Epithelial cell of esophagus (primary cell): ENCODE measurements at regions not wholly inside any gene's neighbourhood (a gene's known extent, or its start where the extent isn't known, plus 50 kb on each side); places are given as distances from the start of the nearest gene placed in this dataset.
A peak's percentile ranks its signal among the peaks of the same experiment; 100 is the strongest.
"Not testable (repeated sequence)": the region's sequence is repeated elsewhere in the genome, so short reads cannot be mapped to it uniquely, and the experiment has no call there.

Experiments used
- DNase-seq: peaks from one replicate; pipeline ENCODE4 v3.0.0; 2010; ENCODE audit warnings: low read depth
- H3K4me3 ChIP-seq: 2 replicates; pipeline ENCODE4 v1.5.1; 2011; ENCODE audit warnings: mild to moderate bottlenecking, low read length, control low read depth
- CTCF ChIP-seq: IDR thresholded peaks from 2 replicates; pipeline ENCODE4 v1.5.1; 2011; ENCODE audit warnings: low read depth, mild to moderate bottlenecking, low read length, control low read depth, inconsistent platforms; ENCODE audit not compliant: insufficient read depth; ENCODE audit errors: missing control alignments

GRCh38 chr7:63856466-63856865 is 142.2 kb upstream of the ZNF722 start:
- DNase-seq = peak; percentile 2
- H3K4me3 ChIP-seq = not testable (repeated sequence)

- TF ChIP-seq CTCF = no peak
- DNase-seq = no peak
- no peak overlapping the region for H3K4me3 ChIP-seq
Observed at GRCh38 chr7:63867127-63867526, 131.5 kb upstream of the ZNF722 start.

GRCh38 chr7:63874242-63874641 is 124.4 kb upstream of the ZNF722 start:
- not testable (repeated sequence) for H3K4me3 ChIP-seq, DNase-seq

- TF ChIP-seq CTCF = no peak
- no peak overlapping the region for H3K4me3 ChIP-seq
- no peak for DNase-seq
Observed at GRCh38 chr7:63876707-63877322, 121.8 kb upstream of the ZNF722 start.

- DNase-seq = no peak
- no peak overlapping the region for H3K4me3 ChIP-seq
- TF ChIP-seq CTCF = no peak
Observed at GRCh38 chr7:63887031-63887430, 111.6 kb upstream of the ZNF722 start.

- no peak overlapping the region for H3K4me3 ChIP-seq
- TF ChIP-seq CTCF = no peak
- DNase-seq = peak; percentile 2
Observed at GRCh38 chr7:63899691-63900393, 98.8 kb upstream of the ZNF722 start.

GRCh38 chr7:63900394-63901203 is 98.0 kb upstream of the ZNF722 start:
- peak; percentile 45 for DNase-seq
- peak overlapping the region; percentile 4 for H3K4me3 ChIP-seq
- no peak for TF ChIP-seq CTCF

GRCh38 chr7:63901204-63901506 is 97.5 kb upstream of the ZNF722 start:
- H3K4me3 ChIP-seq, DNase-seq: not testable (repeated sequence)
